ENCODE measurements at regions not wholly inside any gene's neighbourhood (a gene's known extent, or its start where the extent isn't known, plus 50 kb on each side); places are given as distances from the start of the nearest gene placed in this dataset.

- H3K36me3 Mint-ChIP-seq (ENCODE audit: low read depth) = peaks cover 73% of the 10 kb centered on the region
- no peak overlapping the region for H3K4me2 ChIP-seq
- H3K36me3 ChIP-seq (ENCODE audit: insufficient read depth) = peaks cover 39% of the 10 kb centered on the region
- no peaks in the 10 kb centered on the region for H3K27me3 ChIP-seq (ENCODE audit: insufficient read depth)
- H3K27me3 Mint-ChIP-seq (ENCODE audit: insufficient read depth, low read depth, poor library complexity) = peaks cover 10% of the 10 kb centered on the region
- H3K9me2 ChIP-seq (ENCODE audit: insufficient read depth) = peaks cover 21% of the 10 kb centered on the region; the same call in 1 of the 2 replicates
- TF ChIP-seq EZH2phosphoT487 (IDR thresholded peaks at IDR 0.05; ENCODE audit: unreplicated experiment) = no peak
- TF ChIP-seq JUNB (IDR thresholded peaks at IDR 0.05; ENCODE audit: unreplicated experiment) = no peak
- no peak for TF ChIP-seq REST (IDR thresholded peaks at IDR 0.05; ENCODE audit: unreplicated experiment)
- no peak for TF ChIP-seq CREB1 (CRISPR knock-in tag; IDR thresholded peaks at IDR 0.05; ENCODE audit: low read depth)
- no peak for TF ChIP-seq ZNF114 (CRISPR knock-in tag; IDR thresholded peaks at IDR 0.05)
- TF ChIP-seq ZNF462 (CRISPR knock-in tag; IDR thresholded peaks at IDR 0.05) = no peak
- no peak for TF ChIP-seq POLR2AphosphoS5 (IDR thresholded peaks at IDR 0.05; ENCODE audit: low read depth)
- no peak for TF ChIP-seq STAT1 (IDR thresholded peaks at IDR 0.05; ENCODE audit: unreplicated experiment)
- H3K27ac ChIP-seq (ENCODE audit: low read depth) = no peak overlapping the region
- no peak overlapping the region for H3K27ac Mint-ChIP-seq
- no peak for DNase-seq (ENCODE audit: low spot score)
- no peak overlapping the region for H3K4me3 ChIP-seq
- peaks cover 20% of the 10 kb centered on the region for H3F3A ChIP-seq (replicated peaks; ENCODE audit: low read depth)
- peaks cover 70% of the 10 kb centered on the region for H3K9me3 Mint-ChIP-seq
- no peaks in the 10 kb centered on the region for H3K79me2 ChIP-seq (replicated peaks; ENCODE audit: insufficient read depth)
- H3K4me3 Mint-ChIP-seq = no peak overlapping the region
- H4K20me1 ChIP-seq (replicated peaks; ENCODE audit: insufficient read depth) = no peaks in the 10 kb centered on the region
- H3K4me1 ChIP-seq (ENCODE audit: insufficient read depth) = peaks cover 15% of the 10 kb centered on the region
- H2AFZ ChIP-seq = no peak overlapping the region
- ATAC-seq = no peak
- peaks cover 28% of the 10 kb centered on the region for H3K4me1 Mint-ChIP-seq
Measured at GRCh38 chr5:34544403-34544802, 111.7 kb upstream of the RAI14 start.

Data from GM23338 (cell line).